HepG2 (cell line): ENCODE measurements at regions not wholly inside any gene's neighbourhood (a gene's known extent, or its start where the extent isn't known, plus 50 kb on each side); places are given as distances from the start of the nearest gene placed in this dataset.

Source experiments
- ATAC-seq: fragments of 200-7000 bp; cut with Tn5 transposase; 3 replicates; pipeline ENCODE4 v1.9.1; 2020; ENCODE audit warnings: mild to moderate bottlenecking, moderate library complexity
- BruUV-seq: library from RNA; stranded (reverse); fragments of 400-500 nt; replicated peaks from 2 replicates; lab custom pipeline; 2021; lab: Mats Ljungman, UMichigan
- CTCF ChIA-PET: fragments of 300-600 bp; formaldehyde crosslinking; extraction: SDS; loops from one replicate; lab custom pipeline; 2021; ENCODE audit warnings: low total read pairs, inconsistent platforms, low intra/inter-chr PET ratio; lab: Yijun Ruan, JAX
- POLR2A ChIA-PET: fragments of 350-600 bp; sonication (Branson Sonifier 250); formaldehyde crosslinking; loops from one replicate; lab custom pipeline; 2020; ENCODE audit warnings: antibody characterized with exemption, inconsistent platforms; lab: Yijun Ruan, JAX
- DNase-seq: peaks from one replicate; pipeline ENCODE4 v3.0.0-alpha.2; 2015; ENCODE audit warnings: low spot score
- FAIRE-seq: peaks from 3 replicates; lab custom pipeline; 2011; peaks lifted over from hg19 to GRCh38; lab: Jason Lieb, UNC
- H2AFZ ChIP-seq: one replicate; pipeline ENCODE4 v1.6.1; 2011; ENCODE audit warnings: low read length, inconsistent platforms
- H3K27ac ChIP-seq: fragments of 300-600 bp; 3 replicates; pipeline ENCODE4 v1.8.0; 2011; ENCODE audit warnings: mixed run types, mild to moderate bottlenecking, mixed read lengths, low read length, inconsistent platforms; ENCODE audit not compliant: insufficient read depth; ENCODE audit errors: extremely low read length
- H3K27me3 ChIP-seq, 2 experiments: fragments of 200-600 bp in 1 of 2; 2 replicates in 1 of 2; 3 replicates in 1 of 2; pipeline versions ENCODE4 v1.6.0 to v1.8.0; 2011; ENCODE audit warnings: low read length in 2 of 2, mild to moderate bottlenecking in 2 of 2, moderate library complexity in 2 of 2, inconsistent platforms in 1 of 2; ENCODE audit not compliant: insufficient read depth in 2 of 2, control insufficient read depth in 1 of 2
- H3K36me3 ChIP-seq, 2 experiments: fragments of 200-600 bp in 1 of 2; replicated peaks in 1 of 2; 2 replicates in 1 of 2; 3 replicates in 1 of 2; pipeline versions ENCODE4 v1.5.1 to v1.8.0; 2011; ENCODE audit warnings: low read length in 2 of 2, inconsistent platforms in 1 of 2; ENCODE audit not compliant: insufficient read depth in 2 of 2, control insufficient read depth in 1 of 2
- H3K4me1 ChIP-seq: 2 replicates; pipeline ENCODE4 v1.5.1; 2012; ENCODE audit warnings: low read length, inconsistent platforms; ENCODE audit not compliant: insufficient read depth
- H3K4me2 ChIP-seq: 2 replicates; pipeline ENCODE4 v1.6.0; 2011; ENCODE audit warnings: low read depth, low read length, inconsistent platforms
- H3K4me3 ChIP-seq, 3 experiments: fragments of 200-600 bp in 1 of 3; sonication (generic), shearing (Covaris generic) in 1 of 3; replicated peaks in 1 of 3; 2 replicates each; pipeline ENCODE4 v1.5.1; 2011 to 2016; ENCODE audit warnings: low read length in 3 of 3, inconsistent platforms in 2 of 3, low read depth in 2 of 3, mild to moderate bottlenecking in 2 of 3, control low read depth in 1 of 3, mixed read lengths in 1 of 3; ENCODE audit not compliant: insufficient read depth in 1 of 3
- H3K79me2 ChIP-seq: one replicate; pipeline ENCODE4 v1.6.1; 2011; ENCODE audit warnings: low read length, inconsistent platforms; ENCODE audit not compliant: insufficient read depth
- H3K9ac ChIP-seq: 2 replicates; pipeline ENCODE4 v1.6.0; 2011; ENCODE audit warnings: mild to moderate bottlenecking, low read depth, low read length, inconsistent platforms; ENCODE audit not compliant: insufficient read depth
- H3K9me3 ChIP-seq: 2 replicates; pipeline ENCODE4 v1.5.1; 2012; ENCODE audit warnings: mild to moderate bottlenecking, low read length
- H4K20me1 ChIP-seq: 2 replicates; pipeline ENCODE4 v1.6.0; 2011; ENCODE audit warnings: inconsistent platforms, mild to moderate bottlenecking, low read length, moderate library complexity; ENCODE audit not compliant: insufficient read depth
- ARID4A ChIP-seq: sonication (generic); formaldehyde crosslinking; IDR thresholded peaks from 2 replicates; pipeline ENCODE4 v1.5.0; 2020; ENCODE audit warnings: mild to moderate bottlenecking, missing genetic modification reagents, borderline replicate concordance
- EEA1 ChIP-seq: sonication (generic); formaldehyde crosslinking; IDR thresholded peaks from 2 replicates; pipeline ENCODE4 v1.5.1; 2020; ENCODE audit warnings: mild to moderate bottlenecking, missing genetic modification reagents, borderline replicate concordance
- ESRRA ChIP-seq: sonication (generic); formaldehyde crosslinking; IDR thresholded peaks from 2 replicates; pipeline ENCODE4 v1.5.1; 2020; ENCODE audit warnings: mild to moderate bottlenecking, low read depth, missing genetic modification reagents
- ETV6 ChIP-seq: sonication (generic); formaldehyde crosslinking; conservative IDR thresholded peaks from 2 replicates; pipeline ENCODE4 v1.4.0; 2020; ENCODE audit warnings: missing genetic modification reagents
- HES4 ChIP-seq: sonication (generic); formaldehyde crosslinking; IDR thresholded peaks from 2 replicates; pipeline ENCODE4 v1.9.0; 2021; ENCODE audit warnings: mild to moderate bottlenecking, missing genetic modification reagents, borderline replicate concordance
- KAT8 ChIP-seq: IDR thresholded peaks from 2 replicates; pipeline ENCODE4 v1.6.1; 2016; ENCODE audit warnings: missing genetic modification reagents, missing compliant biosample characterization
- PLSCR1 ChIP-seq: sonication (generic); formaldehyde crosslinking; IDR thresholded peaks from 2 replicates; pipeline ENCODE4 v1.5.0; 2020; ENCODE audit warnings: missing genetic modification reagents, mild to moderate bottlenecking, borderline replicate concordance
- ZNF430 ChIP-seq: sonication (generic); formaldehyde crosslinking; IDR thresholded peaks from 2 replicates; pipeline ENCODE4 v1.9.0; 2021; ENCODE audit warnings: mild to moderate bottlenecking, missing genetic modification reagents
- ZNF468 ChIP-seq: sonication (generic); formaldehyde crosslinking; IDR thresholded peaks from 2 replicates; pipeline ENCODE4 v1.8.0; 2022; ENCODE audit warnings: mild to moderate bottlenecking, moderate library complexity, missing genetic modification reagents
- ZNF543 ChIP-seq: sonication (generic); formaldehyde crosslinking; IDR thresholded peaks from 2 replicates; pipeline ENCODE4 v1.4.0; 2020; ENCODE audit warnings: mild to moderate bottlenecking, missing genetic modification reagents
- ZNF7 ChIP-seq: IDR thresholded peaks from 2 replicates; pipeline ENCODE4 v1.6.1; 2016; ENCODE audit warnings: missing biosample characterization, missing genetic modification reagents
- WGBS: methylation state at CpG from one replicate; pipeline ENCODE4 v1.1.6; 2017; ENCODE audit warnings: low lambda C conversion rate; 5-methylcytosine and 5-hydroxymethylcytosine counted together
- in situ Hi-C: cut with HindIII; loops from 2 replicates; pipeline ENCODE4 v1.10.0; 2017; ENCODE audit warnings: low pct_unique_long_range_greater_than_20kb; ENCODE audit not compliant: extremely low pct_ligation_motif_present
- intact Hi-C: fragments of 100-400 bp; cut with micrococcal nuclease; formaldehyde crosslinking; loops from one replicate; pipeline ENCODE4 v1.10.0; 2022; ENCODE audit not compliant: unreplicated experiment
- TF ChIP-seq, protein P1 (sequence below): IDR thresholded peaks from 2 replicates; pipeline ENCODE4 v1.6.1; 2012; ENCODE audit warnings: low read length, improper control_type of control experiment
- TF ChIP-seq, protein P2 (sequence below): sonication (generic); formaldehyde crosslinking; IDR thresholded peaks from 2 replicates; pipeline ENCODE4 v1.5.0; 2020; ENCODE audit warnings: mild to moderate bottlenecking, missing genetic modification reagents
- TF ChIP-seq, protein P3 (sequence below): sonication (generic); formaldehyde crosslinking; IDR thresholded peaks from 2 replicates; pipeline ENCODE4 v1.8.1; 2022; ENCODE audit warnings: mild to moderate bottlenecking, missing genetic modification reagents

DNA sequence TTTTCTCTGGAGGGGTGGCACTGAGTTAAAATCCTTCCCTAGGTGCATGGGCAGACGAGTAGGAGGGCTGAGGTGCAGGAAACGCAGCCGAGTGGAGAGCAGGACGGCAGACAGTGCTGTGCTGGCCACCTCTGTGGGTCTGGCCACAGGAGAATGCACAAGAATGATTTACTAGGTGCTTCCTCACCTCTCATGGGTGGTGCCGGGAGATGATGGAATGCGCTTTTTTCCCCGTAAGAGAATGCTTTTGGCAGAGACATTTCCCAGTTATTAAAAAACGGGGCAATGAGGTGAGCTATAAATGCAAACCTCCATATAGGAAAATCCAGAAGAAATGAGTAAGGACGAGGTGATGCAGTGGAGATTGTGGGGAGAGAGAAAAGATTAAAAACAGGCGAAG, 86.1 kb downstream of the ADAMTS15 start:
- Histone ChIP-seq H3K27ac (no peak overlapping the region), H3K36me3 (no peaks in the 10 kb centered on the region), H3K4me1 (no peaks in the 10 kb centered on the region), H2AFZ (no peak overlapping the region), H3K4me3 (no peak overlapping the region), H3K27me3 (peaks cover 1 to 10% of the 10 kb centered on the region in 2 experiments; a peak in 3 of 5 replicates), H3K9me3 (no peaks in the 10 kb centered on the region), H4K20me1 (no peaks in the 10 kb centered on the region), H3K79me2 (no peaks in the 10 kb centered on the region), H3K9ac (no peak overlapping the region), H3K4me2 (no peak overlapping the region)
- FAIRE-seq (no peak), ATAC-seq (no peak), DNase-seq (no peak)
- WGBS: 28% methylated on average over 10 of the region's 10 CpGs
- ChIA-PET CTCF (no interaction called here), POLR2A (no interaction called here)
- in situ Hi-C loops (no loop called here), intact Hi-C loops (no loop called here)
- no TSS peak for BruUV-seq
- TF ChIP-seq ZNF468 (CRISPR knock-in tag) (no peak), ARID4A (no peak), ZNF7 (CRISPR knock-in tag) (no peak), KAT8 (CRISPR knock-in tag) (no peak), ZNF543 (no peak), EEA1 (CRISPR knock-in tag) (no peak), ZNF430 (no peak), HES4 (CRISPR knock-in tag) (no peak), ETV6 (no peak), PLSCR1 (no peak), ESRRA (no peak)
- TF ChIP-seq, protein P1, sequence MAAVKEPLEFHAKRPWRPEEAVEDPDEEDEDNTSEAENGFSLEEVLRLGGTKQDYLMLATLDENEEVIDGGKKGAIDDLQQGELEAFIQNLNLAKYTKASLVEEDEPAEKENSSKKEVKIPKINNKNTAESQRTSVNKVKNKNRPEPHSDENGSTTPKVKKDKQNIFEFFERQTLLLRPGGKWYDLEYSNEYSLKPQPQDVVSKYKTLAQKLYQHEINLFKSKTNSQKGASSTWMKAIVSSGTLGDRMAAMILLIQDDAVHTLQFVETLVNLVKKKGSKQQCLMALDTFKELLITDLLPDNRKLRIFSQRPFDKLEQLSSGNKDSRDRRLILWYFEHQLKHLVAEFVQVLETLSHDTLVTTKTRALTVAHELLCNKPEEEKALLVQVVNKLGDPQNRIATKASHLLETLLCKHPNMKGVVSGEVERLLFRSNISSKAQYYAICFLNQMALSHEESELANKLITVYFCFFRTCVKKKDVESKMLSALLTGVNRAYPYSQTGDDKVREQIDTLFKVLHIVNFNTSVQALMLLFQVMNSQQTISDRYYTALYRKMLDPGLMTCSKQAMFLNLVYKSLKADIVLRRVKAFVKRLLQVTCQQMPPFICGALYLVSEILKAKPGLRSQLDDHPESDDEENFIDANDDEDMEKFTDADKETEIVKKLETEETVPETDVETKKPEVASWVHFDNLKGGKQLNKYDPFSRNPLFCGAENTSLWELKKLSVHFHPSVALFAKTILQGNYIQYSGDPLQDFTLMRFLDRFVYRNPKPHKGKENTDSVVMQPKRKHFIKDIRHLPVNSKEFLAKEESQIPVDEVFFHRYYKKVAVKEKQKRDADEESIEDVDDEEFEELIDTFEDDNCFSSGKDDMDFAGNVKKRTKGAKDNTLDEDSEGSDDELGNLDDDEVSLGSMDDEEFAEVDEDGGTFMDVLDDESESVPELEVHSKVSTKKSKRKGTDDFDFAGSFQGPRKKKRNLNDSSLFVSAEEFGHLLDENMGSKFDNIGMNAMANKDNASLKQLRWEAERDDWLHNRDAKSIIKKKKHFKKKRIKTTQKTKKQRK: no peak
- TF ChIP-seq, protein P2, sequence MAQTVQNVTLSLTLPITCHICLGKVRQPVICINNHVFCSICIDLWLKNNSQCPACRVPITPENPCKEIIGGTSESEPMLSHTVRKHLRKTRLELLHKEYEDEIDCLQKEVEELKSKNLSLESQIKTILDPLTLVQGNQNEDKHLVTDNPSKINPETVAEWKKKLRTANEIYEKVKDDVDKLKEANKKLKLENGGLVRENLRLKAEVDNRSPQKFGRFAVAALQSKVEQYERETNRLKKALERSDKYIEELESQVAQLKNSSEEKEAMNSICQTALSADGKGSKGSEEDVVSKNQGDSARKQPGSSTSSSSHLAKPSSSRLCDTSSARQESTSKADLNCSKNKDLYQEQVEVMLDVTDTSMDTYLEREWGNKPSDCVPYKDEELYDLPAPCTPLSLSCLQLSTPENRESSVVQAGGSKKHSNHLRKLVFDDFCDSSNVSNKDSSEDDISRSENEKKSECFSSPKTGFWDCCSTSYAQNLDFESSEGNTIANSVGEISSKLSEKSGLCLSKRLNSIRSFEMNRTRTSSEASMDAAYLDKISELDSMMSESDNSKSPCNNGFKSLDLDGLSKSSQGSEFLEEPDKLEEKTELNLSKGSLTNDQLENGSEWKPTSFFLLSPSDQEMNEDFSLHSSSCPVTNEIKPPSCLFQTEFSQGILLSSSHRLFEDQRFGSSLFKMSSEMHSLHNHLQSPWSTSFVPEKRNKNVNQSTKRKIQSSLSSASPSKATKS (CRISPR knock-in tag): no peak
- TF ChIP-seq, protein P3, sequence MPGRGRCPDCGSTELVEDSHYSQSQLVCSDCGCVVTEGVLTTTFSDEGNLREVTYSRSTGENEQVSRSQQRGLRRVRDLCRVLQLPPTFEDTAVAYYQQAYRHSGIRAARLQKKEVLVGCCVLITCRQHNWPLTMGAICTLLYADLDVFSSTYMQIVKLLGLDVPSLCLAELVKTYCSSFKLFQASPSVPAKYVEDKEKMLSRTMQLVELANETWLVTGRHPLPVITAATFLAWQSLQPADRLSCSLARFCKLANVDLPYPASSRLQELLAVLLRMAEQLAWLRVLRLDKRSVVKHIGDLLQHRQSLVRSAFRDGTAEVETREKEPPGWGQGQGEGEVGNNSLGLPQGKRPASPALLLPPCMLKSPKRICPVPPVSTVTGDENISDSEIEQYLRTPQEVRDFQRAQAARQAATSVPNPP (CRISPR knock-in tag): no peak
